ENCODE measurements at regions not wholly inside any gene's neighbourhood (a gene's known extent, or its start where the extent isn't known, plus 50 kb on each side); places are given as distances from the start of the nearest gene placed in this dataset.

GRCh38 chr4:141306331-141306730 lies 85.6 kb downstream of the ZNF330 start:
- no peak for TF ChIP-seq CTCF (IDR thresholded peaks at IDR 0.05; ENCODE audit: poor library complexity)
- no peak for TF ChIP-seq EZH2phosphoT487 (IDR thresholded peaks at IDR 0.05; ENCODE audit: low read depth, severe bottlenecking, unreplicated experiment)
- TF ChIP-seq EZH2 (IDR thresholded peaks at IDR 0.05; ENCODE audit: borderline replicate concordance), result no peak
